Gastroesophageal sphincter (tissue), 3 donors: ENCODE measurements at regions not wholly inside any gene's neighbourhood (a gene's known extent, or its start where the extent isn't known, plus 50 kb on each side); places are given as distances from the start of the nearest gene placed in this dataset.

Experiments
- EP300 ChIP-seq: sonication (generic); formaldehyde crosslinking; IDR thresholded peaks from one replicate; pipeline ENCODE4 v1.6.1; 2017; ENCODE audit warnings: antibody characterized with exemption, mild to moderate bottlenecking
- POLR2A ChIP-seq, 2 donors: fragments of 450-650 bp; IDR thresholded peaks; one replicate each; pipeline ENCODE4 v1.6.1; 2017; ENCODE audit warnings: antibody characterized with exemption in 2 of 2, mild to moderate bottlenecking in 2 of 2, moderate library complexity in 1 of 2
- POLR2AphosphoS5 ChIP-seq: sonication (generic); formaldehyde crosslinking; IDR thresholded peaks from one replicate; pipeline ENCODE4 v1.6.1; 2017; ENCODE audit warnings: antibody characterized with exemption
- TF ChIP-seq, protein P1 (sequence below), 4 experiments: fragments of 200-600 bp in 2 of 4; fragments of 450-650 bp in 2 of 4; sonication (generic) in 1 of 4; IDR thresholded peaks; one replicate each; pipeline ENCODE4 v1.5.1; 2017 to 2019; ENCODE audit warnings: antibody characterized with exemption in 4 of 4, mild to moderate bottlenecking in 2 of 4, moderate library complexity in 2 of 4

DNA sequence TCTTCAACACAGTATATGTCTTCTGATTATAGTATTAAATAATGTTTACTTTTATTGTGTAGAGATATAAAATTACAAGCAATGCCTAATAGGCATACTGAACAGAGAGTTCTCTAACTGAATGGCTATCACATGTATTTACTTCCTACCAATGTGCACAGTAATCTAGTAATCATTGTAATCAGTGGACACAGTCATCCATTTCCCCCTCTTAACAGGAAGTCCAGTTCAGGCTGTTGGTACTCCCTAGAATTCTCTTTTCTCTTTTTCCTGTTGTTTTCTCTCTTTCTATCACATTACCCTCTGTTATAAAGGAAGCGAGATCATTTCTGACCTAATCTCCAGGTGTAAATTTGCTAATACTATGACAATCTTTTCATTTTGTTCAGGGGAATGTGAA is 172.5 kb downstream of the HTR1B start:
- no peak for TF ChIP-seq POLR2A (IDR thresholded peaks at IDR 0.05)
- TF ChIP-seq, protein P1, sequence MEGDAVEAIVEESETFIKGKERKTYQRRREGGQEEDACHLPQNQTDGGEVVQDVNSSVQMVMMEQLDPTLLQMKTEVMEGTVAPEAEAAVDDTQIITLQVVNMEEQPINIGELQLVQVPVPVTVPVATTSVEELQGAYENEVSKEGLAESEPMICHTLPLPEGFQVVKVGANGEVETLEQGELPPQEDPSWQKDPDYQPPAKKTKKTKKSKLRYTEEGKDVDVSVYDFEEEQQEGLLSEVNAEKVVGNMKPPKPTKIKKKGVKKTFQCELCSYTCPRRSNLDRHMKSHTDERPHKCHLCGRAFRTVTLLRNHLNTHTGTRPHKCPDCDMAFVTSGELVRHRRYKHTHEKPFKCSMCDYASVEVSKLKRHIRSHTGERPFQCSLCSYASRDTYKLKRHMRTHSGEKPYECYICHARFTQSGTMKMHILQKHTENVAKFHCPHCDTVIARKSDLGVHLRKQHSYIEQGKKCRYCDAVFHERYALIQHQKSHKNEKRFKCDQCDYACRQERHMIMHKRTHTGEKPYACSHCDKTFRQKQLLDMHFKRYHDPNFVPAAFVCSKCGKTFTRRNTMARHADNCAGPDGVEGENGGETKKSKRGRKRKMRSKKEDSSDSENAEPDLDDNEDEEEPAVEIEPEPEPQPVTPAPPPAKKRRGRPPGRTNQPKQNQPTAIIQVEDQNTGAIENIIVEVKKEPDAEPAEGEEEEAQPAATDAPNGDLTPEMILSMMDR (IDR thresholded peaks at IDR 0.05), result no peak
- TF ChIP-seq POLR2AphosphoS5, result no peak
- no peak for TF ChIP-seq EP300
